ENCODE measurements at regions not wholly inside any gene's neighbourhood (a gene's known extent, or its start where the extent isn't known, plus 50 kb on each side); places are given as distances from the start of the nearest gene placed in this dataset.

DNA sequence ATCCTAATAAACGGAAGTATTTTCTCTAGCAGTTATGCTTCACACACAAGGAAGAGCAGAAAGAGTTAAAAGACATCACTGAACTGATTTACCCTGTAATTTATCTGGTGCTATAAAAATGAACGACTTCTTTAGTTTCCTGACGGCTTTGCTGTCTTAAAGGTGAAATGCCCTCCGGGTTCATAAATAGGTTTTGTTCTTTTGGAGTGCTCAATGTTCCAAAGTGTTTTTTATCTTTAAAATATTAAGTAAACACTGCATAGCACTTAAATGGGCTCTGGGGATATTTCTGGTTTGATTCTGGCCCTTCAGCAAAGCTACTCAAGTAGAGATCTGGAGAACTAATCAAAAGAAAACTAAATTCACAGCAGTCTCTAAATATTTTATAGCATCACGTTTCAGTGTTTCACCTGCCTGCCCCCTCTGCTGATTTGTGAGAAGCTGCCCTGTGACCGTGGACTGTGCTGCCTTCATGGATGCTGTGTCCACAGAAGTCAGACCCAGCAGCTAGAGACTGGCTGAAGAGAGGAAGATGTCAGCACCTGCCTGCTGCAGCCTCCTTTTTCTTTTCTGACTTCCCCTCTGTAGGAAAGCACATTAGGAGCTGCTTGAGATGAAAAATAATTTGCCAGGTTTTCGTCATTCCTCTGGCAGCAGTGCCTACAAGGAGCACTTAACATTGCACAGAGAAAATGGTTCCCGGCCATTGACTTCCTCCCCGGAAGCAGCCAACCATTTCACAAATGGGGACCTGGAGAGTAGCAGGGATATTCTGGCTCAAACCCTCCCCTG is 205.1 kb upstream of the FSCB start:
- Mint-ChIP-seq H3K27ac (no peak overlapping the region), H3K9me3 (no peaks in the 10 kb centered on the region), H3K4me3 (no peak overlapping the region), H3K36me3 (no peaks in the 10 kb centered on the region), H3K4me1 (ENCODE audit: unreplicated experiment) (no peaks in the 10 kb centered on the region), H3K27me3 (no peaks in the 10 kb centered on the region)
- DNase-seq (ENCODE audit: extremely low spot score, unreplicated experiment): no peak
- no peak for TF ChIP-seq CTCF (conservative IDR thresholded peaks at IDR 0.05)

- no peaks in the 10 kb centered on the region for H3K36me3 Mint-ChIP-seq
- DNase-seq (ENCODE audit: extremely low spot score, unreplicated experiment): no peak
- H3K9me3 Mint-ChIP-seq: no peaks in the 10 kb centered on the region
- no peak overlapping the region for H3K27ac Mint-ChIP-seq
- no peaks in the 10 kb centered on the region for H3K27me3 Mint-ChIP-seq
- H3K4me1 Mint-ChIP-seq (ENCODE audit: unreplicated experiment): no peaks in the 10 kb centered on the region
- no peak for TF ChIP-seq CTCF (conservative IDR thresholded peaks at IDR 0.05)
- H3K4me3 Mint-ChIP-seq: no peak overlapping the region
These were observed 194.6 kb upstream of the FSCB start for GRCh38 chr14:44701563-44702263.

DNA sequence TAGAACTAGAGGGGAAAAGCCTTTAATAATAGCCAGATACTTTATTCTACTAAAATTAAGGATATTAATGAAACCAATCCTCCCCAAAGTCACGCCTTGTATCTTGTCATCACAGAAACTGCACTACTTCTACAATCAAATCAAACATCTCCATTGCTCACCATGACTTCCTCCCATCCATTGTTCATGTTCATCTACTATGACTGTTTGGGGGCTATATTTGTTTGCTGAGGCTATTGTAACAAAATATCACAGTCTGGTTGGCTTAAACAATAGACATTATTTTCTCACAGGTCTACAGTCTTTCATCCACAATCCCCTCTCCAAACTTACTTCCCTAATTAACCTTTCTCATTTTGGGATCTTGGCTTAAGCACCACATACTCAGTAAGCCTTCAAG is 193.6 kb upstream of the FSCB start:
- no peaks in the 10 kb centered on the region for H3K36me3 Mint-ChIP-seq
- no peaks in the 10 kb centered on the region for H3K4me1 Mint-ChIP-seq (ENCODE audit: unreplicated experiment)
- no peak overlapping the region for H3K27ac Mint-ChIP-seq
- no peaks in the 10 kb centered on the region for H3K27me3 Mint-ChIP-seq
- DNase-seq (ENCODE audit: extremely low spot score, unreplicated experiment): no peak
- H3K4me3 Mint-ChIP-seq: no peak overlapping the region
- no peaks in the 10 kb centered on the region for H3K9me3 Mint-ChIP-seq
- TF ChIP-seq CTCF (conservative IDR thresholded peaks at IDR 0.05): no peak

DNA sequence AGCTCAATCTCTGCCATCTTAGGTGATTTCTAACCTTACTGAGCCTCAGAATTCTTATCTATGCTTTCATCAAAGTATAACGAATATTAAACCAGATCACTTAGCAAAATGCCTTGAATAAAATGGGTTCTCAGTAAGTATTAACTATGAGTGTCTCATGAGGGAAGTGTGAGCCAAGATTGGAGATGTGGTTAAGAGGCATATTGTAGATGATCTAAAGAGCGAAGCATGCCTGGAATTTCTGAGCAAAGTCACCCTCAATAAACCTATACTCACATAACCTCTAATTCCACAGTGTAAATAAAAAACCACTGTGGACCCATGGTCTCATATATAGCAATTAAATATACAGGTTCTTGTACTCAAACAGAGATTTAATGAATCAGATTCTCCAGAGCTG is 193.1 kb upstream of the FSCB start:
- Mint-ChIP-seq H3K36me3 (no peaks in the 10 kb centered on the region), H3K9me3 (no peaks in the 10 kb centered on the region), H3K27me3 (no peaks in the 10 kb centered on the region), H3K4me3 (no peak overlapping the region), H3K27ac (no peak overlapping the region), H3K4me1 (ENCODE audit: unreplicated experiment) (no peaks in the 10 kb centered on the region)
- TF ChIP-seq CTCF (conservative IDR thresholded peaks at IDR 0.05): no peak
- no peak for DNase-seq (ENCODE audit: extremely low spot score, unreplicated experiment)

- Mint-ChIP-seq H3K27me3 (peaks cover 3% of the 10 kb centered on the region), H3K27ac (no peak overlapping the region), H3K36me3 (no peaks in the 10 kb centered on the region), H3K4me3 (no peak overlapping the region), H3K4me1 (ENCODE audit: unreplicated experiment) (no peaks in the 10 kb centered on the region), H3K9me3 (no peaks in the 10 kb centered on the region)
- no peak for TF ChIP-seq CTCF (conservative IDR thresholded peaks at IDR 0.05)
- no peak for DNase-seq (ENCODE audit: extremely low spot score, unreplicated experiment)
These were observed 192.3 kb upstream of the FSCB start for GRCh38 chr14:44699391-44699790.
